HCEC 1CT (cell line): ENCODE measurements at regions not wholly inside any gene's neighbourhood (a gene's known extent, or its start where the extent isn't known, plus 50 kb on each side); places are given as distances from the start of the nearest gene placed in this dataset.
A peak's percentile ranks its signal among the peaks of the same experiment; 100 is the strongest.

Experiments used
- DNase-seq: peaks from one replicate; pipeline ENCODE4 v3.0.0-alpha.2; 2017

DNA sequence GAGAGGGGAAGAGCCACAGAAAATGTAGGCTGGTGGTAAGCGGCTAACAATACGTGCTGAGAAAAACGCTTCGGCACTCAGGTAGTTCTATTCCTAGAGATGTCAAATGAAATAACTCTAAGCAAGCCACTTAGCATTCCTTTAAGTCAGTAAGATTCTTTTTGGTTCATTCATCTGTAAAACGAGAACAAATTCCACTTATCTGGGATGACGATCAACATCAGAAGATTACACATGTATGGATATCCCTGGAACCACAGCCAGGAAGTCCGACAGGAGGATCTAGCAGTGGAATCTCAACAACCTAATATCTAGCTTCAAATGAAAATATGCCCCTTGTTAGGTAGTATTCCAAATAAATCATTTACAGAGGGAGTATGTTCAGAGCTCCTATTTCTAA, 74.6 kb upstream of the CDKN3 start:
- DNase-seq: no peak

DNA sequence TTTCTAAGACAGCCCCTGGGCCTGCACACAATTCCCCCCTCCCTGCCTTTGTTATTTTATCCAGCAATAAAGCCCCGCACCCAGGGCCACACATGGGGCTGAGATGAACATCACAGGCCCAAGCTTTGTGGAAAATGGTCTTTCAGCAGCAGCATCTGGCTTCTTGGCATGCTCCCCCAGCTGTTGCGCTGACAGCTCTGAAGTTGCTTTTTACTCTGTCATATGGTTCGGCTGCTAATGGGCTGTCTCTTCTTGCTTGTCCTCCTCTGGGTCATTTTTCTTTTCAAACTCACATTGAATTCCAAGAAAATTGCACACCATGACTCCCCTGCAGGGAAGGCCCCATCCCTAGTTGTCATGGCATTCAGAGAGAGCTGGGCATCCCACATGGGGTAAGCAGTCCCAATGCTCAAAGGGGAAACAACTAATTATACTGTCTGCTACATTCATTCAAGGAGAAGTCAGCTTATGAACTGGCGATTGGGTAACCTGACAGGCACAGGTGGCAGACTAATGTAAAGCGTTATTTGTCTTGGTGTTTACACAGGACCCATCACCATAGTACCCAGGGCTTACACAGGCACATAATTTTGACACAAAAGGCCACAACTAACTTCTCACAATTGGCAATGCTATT, 74.0 kb upstream of the CDKN3 start:
- no peak for DNase-seq

DNA sequence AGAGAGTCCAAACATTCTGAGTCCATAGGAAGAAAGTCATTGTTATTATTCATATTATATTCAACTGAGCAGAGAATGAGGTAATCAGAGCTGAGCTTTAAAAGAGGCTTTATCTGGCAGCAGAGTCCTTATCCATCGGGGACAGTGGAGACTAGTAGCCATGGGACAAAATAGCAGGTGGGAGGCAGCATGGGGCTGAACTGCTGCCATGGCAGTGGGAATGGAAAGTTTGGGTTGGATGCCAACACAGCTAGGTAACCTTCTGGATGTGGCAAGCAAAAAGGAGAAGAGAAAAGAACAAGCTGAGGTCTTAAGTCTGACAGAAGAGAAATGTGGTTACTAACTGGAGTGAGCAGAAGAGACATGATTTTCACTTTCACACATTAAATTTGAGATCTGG, 71.0 kb upstream of the CDKN3 start:
- DNase-seq: no peak

DNA sequence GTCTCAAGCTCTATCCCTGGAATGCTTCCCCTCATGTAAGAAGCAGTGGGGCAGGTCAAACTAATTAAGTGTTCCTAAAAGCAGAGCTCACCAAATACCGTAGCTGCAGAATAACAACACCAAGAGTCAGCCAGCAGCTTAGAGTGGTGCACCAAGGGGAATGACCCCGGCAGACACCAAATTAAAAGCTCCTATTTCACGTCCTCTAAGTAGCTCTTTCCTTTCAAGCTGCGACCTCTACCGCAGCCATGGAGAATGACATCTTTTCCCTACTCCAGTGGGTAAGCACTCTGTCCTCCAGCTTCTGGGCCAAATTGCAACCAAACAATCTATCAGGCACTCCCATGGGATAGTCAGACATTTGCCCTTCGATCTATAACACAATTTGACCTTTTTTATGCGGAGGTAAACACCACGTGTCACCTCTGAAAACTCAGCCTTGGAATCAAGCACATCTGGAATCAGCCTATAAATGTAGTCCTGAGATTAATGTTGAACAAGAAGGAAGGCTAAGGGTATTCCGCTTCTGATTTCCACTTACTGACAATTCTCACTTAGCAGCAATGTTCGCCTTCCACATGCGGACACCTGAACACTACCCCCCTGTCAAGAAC, 67.6 kb upstream of the CDKN3 start:
- DNase-seq: peak; percentile 55

DNA sequence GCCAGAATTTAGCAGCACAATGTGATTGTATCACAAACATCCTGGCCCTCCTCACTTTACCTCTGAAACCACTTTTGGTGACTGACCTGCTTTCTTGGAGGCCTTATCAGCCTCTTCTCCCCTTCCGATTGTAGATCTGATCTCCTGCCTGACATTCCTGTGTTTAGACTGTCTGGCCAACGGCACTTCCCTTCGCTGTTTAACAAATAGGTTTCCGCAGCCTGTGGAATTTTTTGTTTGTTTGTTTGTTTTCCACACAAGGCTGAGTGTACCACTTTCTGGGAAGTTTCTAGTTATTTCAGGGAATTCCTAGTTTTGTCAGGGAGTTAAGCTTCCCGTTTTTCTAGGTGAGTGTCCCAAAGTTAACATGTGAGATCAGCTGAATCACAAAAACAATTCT, 65.9 kb upstream of the CDKN3 start:
- DNase-seq: no peak

DNA sequence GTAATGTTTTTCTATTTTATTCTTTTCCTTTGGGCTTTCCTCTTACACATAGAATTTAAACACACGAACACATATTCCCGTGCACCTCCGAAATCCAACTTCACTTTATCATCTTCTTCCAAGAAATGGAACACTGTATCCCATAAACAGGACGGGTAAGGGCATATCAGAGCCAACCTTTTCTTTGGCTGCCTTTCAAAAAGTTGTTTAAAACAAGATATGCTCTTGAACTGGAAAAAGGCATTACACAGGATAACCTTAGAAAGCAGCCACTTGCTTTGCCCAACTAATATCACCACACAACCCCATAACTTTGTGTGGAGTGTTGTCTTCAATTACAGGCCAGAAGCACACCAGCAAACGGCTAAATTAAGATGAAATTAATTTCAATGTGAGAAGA, 65.3 kb upstream of the CDKN3 start:
- DNase-seq: no peak

DNA sequence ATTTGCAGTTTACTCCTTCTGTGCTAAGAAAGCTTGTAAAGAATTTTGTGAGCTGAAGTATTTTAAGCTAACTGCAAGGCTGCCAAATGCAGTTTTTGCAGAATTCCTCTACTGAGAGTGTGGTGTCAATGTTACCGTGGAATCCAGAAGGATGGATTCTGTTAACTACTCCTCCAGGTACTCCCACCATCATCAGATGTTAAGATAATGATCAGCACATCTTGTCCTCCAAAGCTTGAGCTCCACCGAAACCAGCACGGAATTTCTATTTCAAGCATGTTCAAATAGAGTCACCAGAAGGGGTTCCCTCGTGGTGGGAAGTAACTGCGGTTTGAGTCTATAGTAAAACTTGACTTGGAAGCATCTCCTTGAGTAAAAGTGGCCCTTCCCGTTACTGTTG, 64.3 kb upstream of the CDKN3 start:
- no peak for DNase-seq

DNA sequence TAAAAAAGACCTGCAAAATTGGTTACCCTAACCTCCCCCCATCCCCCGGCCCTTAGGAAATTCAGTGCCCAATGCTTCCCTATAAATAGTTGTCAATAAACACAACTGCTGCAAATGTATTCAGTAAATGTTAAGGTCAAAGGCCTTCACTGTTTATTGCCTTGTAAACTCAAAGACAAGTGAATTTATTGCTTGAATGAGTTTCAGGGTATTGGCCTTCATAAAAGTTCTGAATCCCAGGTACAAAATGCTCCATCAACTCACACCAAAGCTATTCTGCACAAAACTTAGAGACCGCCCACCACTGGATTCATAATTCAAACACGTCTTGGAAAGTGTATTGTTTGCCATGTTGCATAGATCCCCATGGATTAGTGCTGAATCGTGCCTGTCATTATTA, 63.3 kb upstream of the CDKN3 start:
- no peak for DNase-seq

DNA sequence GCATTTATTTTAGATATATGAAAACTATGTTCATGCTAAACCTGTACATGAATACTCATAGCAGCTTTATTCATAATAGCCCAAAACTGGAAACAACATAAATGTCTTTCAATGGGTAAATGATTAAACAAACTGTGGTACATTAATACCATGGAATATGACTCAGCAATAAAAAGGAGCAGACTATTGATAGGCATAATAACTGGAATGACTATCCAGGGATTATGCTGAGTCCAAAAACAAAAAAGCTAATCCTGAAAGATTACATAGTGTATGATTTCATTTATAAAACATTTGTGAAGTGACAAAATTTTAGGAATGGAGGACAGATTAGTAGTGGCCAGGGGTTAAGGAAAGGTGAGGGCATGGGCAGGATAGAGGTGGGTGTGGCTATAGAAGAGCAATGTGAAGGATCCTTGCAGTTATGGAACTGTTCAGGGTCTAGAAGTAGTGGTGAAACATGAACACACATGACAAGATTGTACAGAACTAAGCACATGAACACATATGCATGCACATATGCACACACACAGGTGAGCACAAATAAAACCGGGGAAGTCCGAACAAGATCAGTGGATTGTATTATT, 61.1 kb upstream of the CDKN3 start:
- no peak for DNase-seq

DNA sequence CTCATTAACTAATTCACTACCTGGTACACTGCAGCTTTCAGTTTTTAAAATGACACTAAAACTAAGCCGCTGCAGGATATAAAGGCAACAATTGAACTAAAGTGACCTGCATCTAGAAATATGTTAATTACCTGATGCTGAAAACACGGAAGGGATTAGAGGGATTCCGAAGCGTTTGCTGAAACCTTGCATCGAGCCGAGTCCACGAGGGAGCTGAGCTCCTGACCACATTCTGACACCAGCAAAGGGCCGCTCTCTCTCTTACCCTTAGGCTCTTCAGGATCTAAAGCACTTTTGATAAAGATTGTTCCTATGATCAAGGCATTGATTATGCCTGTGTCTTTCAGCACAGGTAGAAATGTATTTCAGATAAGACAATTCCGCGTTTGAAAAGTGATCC, 59.5 kb upstream of the CDKN3 start:
- no peak for DNase-seq

DNA sequence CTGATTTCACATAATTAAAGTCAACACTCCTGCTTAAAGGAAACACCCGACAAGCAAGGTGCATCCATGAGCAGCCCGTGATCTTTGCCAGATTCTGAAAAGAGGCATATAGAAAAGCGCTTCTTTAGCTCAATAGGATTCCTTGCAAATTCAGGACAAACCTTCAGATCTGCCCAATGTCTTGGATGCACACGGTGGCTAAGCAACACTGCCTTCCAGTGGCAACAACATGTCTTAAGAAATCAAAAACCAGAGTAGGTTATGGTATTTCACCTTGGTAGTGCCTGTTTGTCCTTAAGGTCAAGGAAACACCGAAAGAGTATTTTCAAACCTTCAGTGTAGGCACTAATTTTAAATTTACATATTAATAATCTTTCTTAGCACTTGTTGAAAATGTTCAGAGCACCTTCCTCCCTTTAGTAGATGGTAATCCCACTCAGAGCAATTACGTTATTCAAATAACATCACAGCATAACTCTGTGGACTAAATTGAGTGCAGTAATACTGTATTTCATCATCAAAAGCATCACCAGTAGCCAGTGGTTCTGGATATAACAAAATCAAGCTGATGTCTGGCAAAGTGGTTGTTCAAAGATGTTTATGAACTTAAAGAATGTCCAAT, 58.0 kb upstream of the CDKN3 start:
- peak; percentile 43 for DNase-seq

DNA sequence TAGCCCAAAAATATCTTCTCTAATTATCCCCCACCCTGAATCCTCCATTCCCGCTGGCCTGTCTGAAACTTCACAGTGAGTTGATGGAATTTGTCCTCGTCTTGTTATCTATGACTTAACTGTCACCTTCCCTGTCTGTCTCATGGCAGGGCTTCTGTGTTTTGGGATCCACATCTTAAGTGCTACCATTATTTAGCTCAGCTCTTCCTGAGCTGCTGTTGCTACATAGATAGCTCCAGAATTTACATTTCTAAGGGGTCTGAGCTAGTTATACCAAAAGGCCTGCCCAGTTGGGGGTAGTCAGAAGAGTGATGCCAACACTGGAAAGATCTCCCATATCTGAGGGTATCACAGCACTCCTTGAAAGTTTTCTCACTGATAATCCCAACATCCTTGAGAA, 57.0 kb upstream of the CDKN3 start:
- DNase-seq: no peak

DNA sequence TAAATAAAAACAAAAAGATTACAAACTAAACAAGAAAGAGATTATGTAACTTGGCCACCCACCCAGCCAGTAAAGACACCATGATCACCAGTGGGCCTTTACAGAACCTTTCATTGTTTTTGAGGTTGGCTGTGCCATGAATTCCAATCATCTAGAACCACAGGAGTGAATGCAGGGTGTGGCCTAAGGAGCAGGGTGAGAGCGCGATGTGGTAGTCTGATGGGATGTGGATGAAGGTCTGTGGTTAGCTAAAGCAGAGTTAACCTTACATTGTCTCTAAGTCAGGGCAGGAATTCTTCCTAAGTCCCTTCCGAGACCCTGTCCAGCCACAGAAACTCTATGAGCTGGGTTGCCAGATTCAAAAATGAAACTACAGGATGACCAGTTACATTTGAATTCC, 54.0 kb upstream of the CDKN3 start:
- no peak for DNase-seq

DNA sequence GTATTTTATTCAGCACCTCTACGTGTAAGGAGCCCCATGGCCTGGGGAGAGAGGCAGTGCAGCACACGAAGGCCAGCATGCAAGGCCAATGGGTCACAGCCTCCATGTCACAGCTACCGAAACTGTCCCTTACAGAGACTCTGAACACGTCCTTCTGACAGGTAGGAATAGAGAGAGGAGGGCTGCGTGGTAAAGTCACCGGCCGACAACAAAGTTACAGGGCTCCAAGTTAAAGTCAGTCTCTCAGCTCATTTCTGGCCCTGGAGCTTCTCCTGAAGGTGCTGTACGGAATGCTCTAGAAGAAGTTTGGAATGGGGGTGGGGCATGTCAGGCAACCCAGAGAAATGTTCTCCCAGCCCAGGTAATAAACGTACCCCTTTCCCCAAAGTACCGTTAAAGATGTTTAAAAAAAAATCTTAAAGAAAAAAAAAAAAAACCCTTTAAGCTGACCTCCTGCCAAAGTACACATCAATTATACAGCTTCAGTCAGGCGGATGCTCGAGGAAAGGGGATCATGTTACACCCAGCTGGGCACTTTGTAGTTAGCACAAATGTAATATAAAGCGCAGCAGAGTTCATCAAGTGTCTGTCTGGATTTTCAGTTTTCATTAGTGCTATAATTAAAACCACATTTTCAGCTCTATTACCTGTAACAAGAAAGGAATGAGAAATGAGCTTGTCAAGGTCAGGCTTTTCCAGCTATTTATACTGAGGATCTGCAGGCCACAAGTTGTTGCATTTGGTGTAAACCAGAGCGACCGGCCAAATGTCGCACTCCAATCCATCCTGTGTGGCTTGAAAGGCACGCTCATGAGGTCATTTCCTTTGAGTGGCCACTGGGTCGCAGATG, 53.3 kb upstream of the CDKN3 start:
- DNase-seq: no peak

DNA sequence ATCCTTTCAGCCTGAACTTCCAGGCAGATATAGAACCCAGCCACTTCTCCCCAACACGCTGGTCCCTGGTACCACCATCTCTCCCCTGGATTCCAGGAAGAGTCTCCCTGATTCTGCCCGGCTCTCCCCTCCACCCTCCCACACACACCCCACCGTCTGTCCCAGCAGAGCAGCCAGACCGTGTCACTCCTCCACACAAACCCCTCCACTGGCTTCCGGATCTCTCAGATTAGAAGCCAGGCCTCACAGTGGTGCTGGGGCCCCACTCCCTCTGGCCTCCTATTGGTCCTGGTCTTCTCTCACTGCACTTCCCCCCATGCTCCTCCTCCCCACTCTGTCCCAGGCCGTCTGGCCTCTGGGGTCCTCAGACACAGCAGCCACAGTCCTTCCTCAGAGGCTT, 52.4 kb upstream of the CDKN3 start:
- DNase-seq: no peak

DNA sequence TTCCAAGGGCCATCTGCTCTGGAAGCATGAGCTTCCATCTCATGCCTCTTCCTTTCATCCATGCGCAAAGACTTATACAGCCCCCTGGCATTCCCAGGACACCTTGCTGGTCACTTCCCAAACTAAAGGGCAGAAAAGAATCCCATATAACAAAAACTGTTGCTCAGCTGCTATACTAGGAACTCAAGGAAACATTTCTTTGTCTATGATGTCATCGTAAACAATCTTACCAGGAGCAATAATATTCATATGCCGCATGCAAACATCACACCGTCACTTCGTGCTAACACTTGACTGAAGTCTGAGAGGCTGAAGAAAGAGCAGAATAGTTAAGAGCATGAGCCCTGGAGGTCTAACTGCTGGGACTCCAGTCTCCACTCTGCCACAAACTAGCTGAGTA, 50.5 kb upstream of the CDKN3 start:
- no peak for DNase-seq
